ENCODE measurements at regions not wholly inside any gene's neighbourhood (a gene's known extent, or its start where the extent isn't known, plus 50 kb on each side); places are given as distances from the start of the nearest gene placed in this dataset.

DNA sequence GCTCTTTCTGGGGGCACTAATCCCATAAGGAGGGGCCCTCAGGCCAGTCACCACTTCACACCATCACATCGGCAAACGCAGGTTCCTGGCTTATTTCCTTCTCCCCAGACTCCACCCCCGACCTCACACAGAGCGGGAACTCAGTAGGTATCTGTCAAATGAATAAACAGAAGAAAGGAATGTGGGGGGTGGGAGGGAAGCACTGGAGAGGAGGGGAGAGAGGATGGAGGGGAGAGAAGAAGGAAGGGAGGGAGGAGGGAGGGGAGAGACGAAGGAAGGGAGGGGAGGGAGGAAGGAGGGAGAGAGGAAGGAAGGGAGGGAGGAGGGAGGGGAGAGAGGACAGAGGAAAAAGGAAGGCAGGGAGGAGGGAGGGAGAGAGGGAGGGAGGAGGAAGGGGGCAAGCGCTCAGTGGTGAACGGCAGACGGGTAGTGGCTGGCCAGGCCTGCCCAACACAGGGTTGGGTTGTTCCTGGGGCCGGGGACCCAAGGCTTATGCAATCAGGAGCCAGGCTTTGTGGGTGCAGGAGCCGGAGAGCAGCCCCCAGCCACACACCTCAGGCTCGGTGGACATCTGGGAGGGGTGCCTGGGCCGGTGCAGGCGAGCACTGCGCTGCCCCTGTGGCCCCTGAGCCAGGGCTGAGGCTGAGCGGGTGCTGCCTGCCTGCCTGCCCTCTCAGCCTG lies 52.6 kb upstream of the FBRSL1 start:
- TF ChIP-seq CTCF (conservative IDR thresholded peaks at IDR 0.05; ENCODE audit: low read length): no peak
- no peak for TF ChIP-seq EZH2phosphoT487 (IDR thresholded peaks at IDR 0.05; ENCODE audit: borderline replicate concordance)
- H3K4me1 ChIP-seq (ENCODE audit: insufficient read depth, low read length, poor library complexity, severe bottlenecking): peaks cover 36% of the 10 kb centered on the region
- no peaks in the 10 kb centered on the region for H3K79me2 ChIP-seq (ENCODE audit: insufficient read depth, low read length)
- H3K4me3 ChIP-seq (ENCODE audit: low read length, poor library complexity, severe bottlenecking): peak overlapping the region; percentile 7
- H3K9ac ChIP-seq (ENCODE audit: low read depth, low read length, poor library complexity, severe bottlenecking): peak overlapping the region; percentile 65
- no peaks in the 10 kb centered on the region for H3K9me2 ChIP-seq (replicated peaks; ENCODE audit: low read depth, low read length)
- no peaks in the 10 kb centered on the region for H3F3A ChIP-seq (ENCODE audit: low read depth)
- peak overlapping the region; percentile 67 for H3K4me2 ChIP-seq (ENCODE audit: low read depth, low read length, poor library complexity, severe bottlenecking)
- H4K20me1 ChIP-seq (ENCODE audit: insufficient read depth, low read length, poor library complexity, severe bottlenecking): no peaks in the 10 kb centered on the region
- H3K36me3 ChIP-seq (ENCODE audit: insufficient read depth, low read length): no peaks in the 10 kb centered on the region
- no peaks in the 10 kb centered on the region; the same call in 1 of the 2 replicates for H3K9me3 ChIP-seq (ENCODE audit: insufficient read depth, low read depth, low read length)
- H2AFZ ChIP-seq (ENCODE audit: low read length): no peak overlapping the region
- H3K27me3 ChIP-seq (ENCODE audit: insufficient read depth, low read length, poor library complexity, severe bottlenecking): no peaks in the 10 kb centered on the region

GRCh38 chr12:132436791-132437251 lies 53.1 kb upstream of the FBRSL1 start:
- H3K79me2 ChIP-seq (ENCODE audit: insufficient read depth, low read length): no peaks in the 10 kb centered on the region
- no peaks in the 10 kb centered on the region for H3K27me3 ChIP-seq (ENCODE audit: insufficient read depth, low read length, poor library complexity, severe bottlenecking)
- peaks cover 36% of the 10 kb centered on the region for H3K4me1 ChIP-seq (ENCODE audit: insufficient read depth, low read length, poor library complexity, severe bottlenecking)
- no peak overlapping the region for H2AFZ ChIP-seq (ENCODE audit: low read length)
- H3K36me3 ChIP-seq (ENCODE audit: insufficient read depth, low read length): no peaks in the 10 kb centered on the region
- TF ChIP-seq EZH2phosphoT487 (IDR thresholded peaks at IDR 0.05; ENCODE audit: borderline replicate concordance) (no peak), CTCF (conservative IDR thresholded peaks at IDR 0.05; ENCODE audit: low read length) (no peak)
- no peak overlapping the region for H3K4me3 ChIP-seq (ENCODE audit: low read length, poor library complexity, severe bottlenecking)
- H3K9ac ChIP-seq (ENCODE audit: low read depth, low read length, poor library complexity, severe bottlenecking): peak overlapping the region; percentile 65
- no peaks in the 10 kb centered on the region for H4K20me1 ChIP-seq (ENCODE audit: insufficient read depth, low read length, poor library complexity, severe bottlenecking)
- H3K9me3 ChIP-seq (ENCODE audit: insufficient read depth, low read depth, low read length): no peaks in the 10 kb centered on the region; the same call in 1 of the 2 replicates
- H3K9me2 ChIP-seq (replicated peaks; ENCODE audit: low read depth, low read length): no peaks in the 10 kb centered on the region
- peak overlapping the region; percentile 67 for H3K4me2 ChIP-seq (ENCODE audit: low read depth, low read length, poor library complexity, severe bottlenecking)
- H3F3A ChIP-seq (ENCODE audit: low read depth): no peaks in the 10 kb centered on the region

GRCh38 chr12:132435486-132436187 lies 54.3 kb upstream of the FBRSL1 start:
- no peaks in the 10 kb centered on the region; the same call in 1 of the 2 replicates for H3K9me3 ChIP-seq (ENCODE audit: insufficient read depth, low read depth, low read length)
- TF ChIP-seq EZH2phosphoT487 (IDR thresholded peaks at IDR 0.05; ENCODE audit: borderline replicate concordance) (no peak), CTCF (conservative IDR thresholded peaks at IDR 0.05; ENCODE audit: low read length) (no peak)
- no peak overlapping the region for H3K4me3 ChIP-seq (ENCODE audit: low read length, poor library complexity, severe bottlenecking)
- H3K4me2 ChIP-seq (ENCODE audit: low read depth, low read length, poor library complexity, severe bottlenecking): no peak overlapping the region
- H3F3A ChIP-seq (ENCODE audit: low read depth): no peaks in the 10 kb centered on the region
- H3K9me2 ChIP-seq (replicated peaks; ENCODE audit: low read depth, low read length): no peaks in the 10 kb centered on the region
- H3K27me3 ChIP-seq (ENCODE audit: insufficient read depth, low read length, poor library complexity, severe bottlenecking): no peaks in the 10 kb centered on the region
- no peaks in the 10 kb centered on the region for H3K36me3 ChIP-seq (ENCODE audit: insufficient read depth, low read length)
- H3K79me2 ChIP-seq (ENCODE audit: insufficient read depth, low read length): no peaks in the 10 kb centered on the region
- no peak overlapping the region for H2AFZ ChIP-seq (ENCODE audit: low read length)
- no peak overlapping the region for H3K9ac ChIP-seq (ENCODE audit: low read depth, low read length, poor library complexity, severe bottlenecking)
- no peaks in the 10 kb centered on the region for H4K20me1 ChIP-seq (ENCODE audit: insufficient read depth, low read length, poor library complexity, severe bottlenecking)
- peaks cover 45% of the 10 kb centered on the region for H3K4me1 ChIP-seq (ENCODE audit: insufficient read depth, low read length, poor library complexity, severe bottlenecking)
